GM11168 (cell line): ENCODE measurements at regions not wholly inside any gene's neighbourhood (a gene's known extent, or its start where the extent isn't known, plus 50 kb on each side); places are given as distances from the start of the nearest gene placed in this dataset.

Experiments used
- in situ Hi-C: fragments of 300-500 bp; cut with MboI; formaldehyde crosslinking; loops from one replicate; pipeline ENCODE4 v1.12.0; 2022; ENCODE audit warnings: low sequenced_read_pairs; ENCODE audit not compliant: unreplicated experiment

- in situ Hi-C loops, result no loop called here
Observed at GRCh38 chr1:70866542-70867264, 180.9 kb downstream of the PTGER3 start.

GRCh38 chr1:70871790-70872189, 175.8 kb downstream of the PTGER3 start:
- in situ Hi-C loops, result no loop called here

- in situ Hi-C loops, result no loop called here
Observed at GRCh38 chr1:70874063-70874462, 173.6 kb downstream of the PTGER3 start.

- in situ Hi-C loops, result no loop called here
Observed at GRCh38 chr1:70874818-70875217, 172.8 kb downstream of the PTGER3 start.

- in situ Hi-C loops, result no loop called here
Observed at GRCh38 chr1:70877343-70877742, 170.3 kb downstream of the PTGER3 start.

- in situ Hi-C loops, result no loop called here
Observed at GRCh38 chr1:70887936-70888335, 159.7 kb downstream of the PTGER3 start.

- in situ Hi-C loops, result no loop called here
Observed at GRCh38 chr1:70888722-70889121, 158.9 kb downstream of the PTGER3 start.

GRCh38 chr1:70890408-70890807, 157.2 kb downstream of the PTGER3 start:
- in situ Hi-C loops, result no loop called here

- in situ Hi-C loops, result no loop called here
Observed at GRCh38 chr1:70891051-70891843, 156.4 kb downstream of the PTGER3 start.

GRCh38 chr1:70892140-70892539, 155.5 kb downstream of the PTGER3 start:
- in situ Hi-C loops, result no loop called here

- in situ Hi-C loops, result no loop called here
Observed at GRCh38 chr1:70892930-70893329, 154.7 kb downstream of the PTGER3 start.

GRCh38 chr1:70893381-70893780, 154.2 kb downstream of the PTGER3 start:
- in situ Hi-C loops, result no loop called here

GRCh38 chr1:70895531-70895930, 152.1 kb downstream of the PTGER3 start:
- in situ Hi-C loops, result no loop called here

GRCh38 chr1:70896224-70896623, 151.4 kb downstream of the PTGER3 start:
- in situ Hi-C loops, result no loop called here

- in situ Hi-C loops, result no loop called here
Observed at GRCh38 chr1:70897273-70897672, 150.3 kb downstream of the PTGER3 start.

- in situ Hi-C loops, result no loop called here
Observed at GRCh38 chr1:70899735-70900134, 147.9 kb downstream of the PTGER3 start.

- in situ Hi-C loops, result no loop called here
Observed at GRCh38 chr1:70902211-70902610, 145.4 kb downstream of the PTGER3 start.

- in situ Hi-C loops, result no loop called here
Observed at GRCh38 chr1:70906800-70907199, 140.8 kb downstream of the PTGER3 start.

- in situ Hi-C loops, result no loop called here
Observed at GRCh38 chr1:70907563-70908310, 139.9 kb downstream of the PTGER3 start.

- in situ Hi-C loops, result no loop called here
Observed at GRCh38 chr1:70909262-70909822, 138.3 kb downstream of the PTGER3 start.

- in situ Hi-C loops, result no loop called here
Observed at GRCh38 chr1:70910013-70910412, 137.6 kb downstream of the PTGER3 start.
